Transverse colon (tissue), 4 donors: ENCODE measurements at regions not wholly inside any gene's neighbourhood (a gene's known extent, or its start where the extent isn't known, plus 50 kb on each side); places are given as distances from the start of the nearest gene placed in this dataset.

ENCODE experiments used
- CTCF ChIP-seq, 5 experiments: fragments of 200-600 bp in 3 of 5; fragments of 450-650 bp in 2 of 5; sonication (generic) in 3 of 5; IDR thresholded peaks; 1 replicate in 2 of 5; 2 replicates in 3 of 5; pipeline ENCODE4 v1.5.1; 2016 to 2017; ENCODE audit warnings: antibody characterized with exemption in 5 of 5, inconsistent platforms in 3 of 5, mild to moderate bottlenecking in 2 of 5, moderate library complexity in 1 of 5
- EP300 ChIP-seq: sonication (generic); formaldehyde crosslinking; IDR thresholded peaks from one replicate; pipeline ENCODE4 v1.6.1; 2017; ENCODE audit warnings: antibody characterized with exemption, low read depth
- POLR2A ChIP-seq: fragments of 450-650 bp; IDR thresholded peaks from one replicate; pipeline ENCODE4 v1.6.1; 2016; ENCODE audit warnings: antibody characterized with exemption, mild to moderate bottlenecking, moderate library complexity
- POLR2AphosphoS5 ChIP-seq, 3 donors: sonication (generic); formaldehyde crosslinking; IDR thresholded peaks; one replicate each; pipeline ENCODE4 v1.6.1; 2016; ENCODE audit warnings: antibody characterized with exemption in 3 of 3

GRCh38 chr6:3538536-3538935, 81.7 kb upstream of the SLC22A23 start:
- TF ChIP-seq POLR2A (no peak), CTCF (IDR thresholded peaks at IDR 0.05) (no peak), EP300 (no peak), POLR2AphosphoS5 (IDR thresholded peaks at IDR 0.05) (no peak)
